Central memory CD8-positive, alpha-beta T cell (primary cell): ENCODE measurements at regions not wholly inside any gene's neighbourhood (a gene's known extent, or its start where the extent isn't known, plus 50 kb on each side); places are given as distances from the start of the nearest gene placed in this dataset.
"Not testable (repeated sequence)": the region's sequence is repeated elsewhere in the genome, so short reads cannot be mapped to it uniquely, and the experiment has no call there.

Experiments
- ATAC-seq: fragments of 150-1000 bp; cut with Tn5 transposase; replicated peaks from 2 replicates; pipeline ENCODE4 v1.10.0; 2022; ENCODE audit warnings: mild to moderate bottlenecking, moderate FRiP score, moderate number of reproducible peaks; ENCODE audit not compliant: poor library complexity, severe bottlenecking; ENCODE audit errors: extremely low read depth
- DNase-seq, 2 donors: peaks; one replicate each; pipeline ENCODE4 v3.0.0; 2021; ENCODE audit warnings: low spot score in 2 of 2
- H3K27ac Mint-ChIP-seq: one replicate; pipeline ENCODE4 v1.8.0; 2022; ENCODE audit warnings: low read depth, mild to moderate bottlenecking, moderate library complexity, mixed read lengths
- H3K27me3 Mint-ChIP-seq: one replicate; pipeline ENCODE4 v1.8.0; 2022; ENCODE audit warnings: mixed read lengths
- H3K36me3 Mint-ChIP-seq: one replicate; pipeline ENCODE4 v1.8.0; 2022; ENCODE audit warnings: mild to moderate bottlenecking, moderate library complexity, mixed read lengths; ENCODE audit not compliant: insufficient read depth
- H3K4me1 Mint-ChIP-seq: one replicate; pipeline ENCODE4 v1.8.0; 2022; ENCODE audit warnings: mixed read lengths
- H3K4me3 Mint-ChIP-seq: one replicate; pipeline ENCODE4 v1.8.0; 2022; ENCODE audit warnings: mild to moderate bottlenecking, moderate library complexity, mixed read lengths
- H3K9me3 Mint-ChIP-seq: one replicate; pipeline ENCODE4 v1.8.0; 2022; ENCODE audit warnings: mixed read lengths

- H3K27ac Mint-ChIP-seq: no peak overlapping the region
- H3K36me3 Mint-ChIP-seq: no peaks in the 10 kb centered on the region
- no peaks in the 10 kb centered on the region for H3K4me1 Mint-ChIP-seq
- H3K9me3 Mint-ChIP-seq: peaks cover 17% of the 10 kb centered on the region
- ATAC-seq (no peak), DNase-seq (no peak)
- H3K27me3 Mint-ChIP-seq: no peaks in the 10 kb centered on the region
- no peak overlapping the region for H3K4me3 Mint-ChIP-seq
Measured at GRCh38 chr13:89393758-89394304, 1722.7 kb downstream of the SLITRK5 start.

GRCh38 chr13:89401264-89401675 is 1730.1 kb downstream of the SLITRK5 start:
- H3K36me3 Mint-ChIP-seq: no peaks in the 10 kb centered on the region
- H3K27ac Mint-ChIP-seq: no peak overlapping the region
- H3K4me3 Mint-ChIP-seq: no peak overlapping the region
- no peaks in the 10 kb centered on the region for H3K27me3 Mint-ChIP-seq
- DNase-seq (no peak), ATAC-seq (no peak)
- H3K4me1 Mint-ChIP-seq: no peaks in the 10 kb centered on the region
- peaks cover 28% of the 10 kb centered on the region for H3K9me3 Mint-ChIP-seq

GRCh38 chr13:89402211-89402610 is 1731.0 kb downstream of the SLITRK5 start:
- ATAC-seq: no peak
- no peak for DNase-seq
- no peaks in the 10 kb centered on the region for H3K36me3 Mint-ChIP-seq
- H3K4me1 Mint-ChIP-seq: no peaks in the 10 kb centered on the region
- no peaks in the 10 kb centered on the region for H3K27me3 Mint-ChIP-seq
- no peak overlapping the region for H3K27ac Mint-ChIP-seq
- no peak overlapping the region for H3K4me3 Mint-ChIP-seq
- H3K9me3 Mint-ChIP-seq: peaks cover 23% of the 10 kb centered on the region

GRCh38 chr13:89406096-89406495 is 1734.9 kb downstream of the SLITRK5 start:
- ATAC-seq, DNase-seq, H3K27ac Mint-ChIP-seq, H3K36me3 Mint-ChIP-seq, H3K27me3 Mint-ChIP-seq, H3K4me1 Mint-ChIP-seq, H3K4me3 Mint-ChIP-seq: not testable (repeated sequence)
- peaks cover 19% of the 10 kb centered on the region for H3K9me3 Mint-ChIP-seq

- Mint-ChIP-seq H3K4me3 (no peak overlapping the region), H3K27me3 (no peaks in the 10 kb centered on the region), H3K9me3 (peaks cover 9% of the 10 kb centered on the region), H3K4me1 (no peaks in the 10 kb centered on the region), H3K36me3 (no peaks in the 10 kb centered on the region), H3K27ac (no peak overlapping the region)
- DNase-seq (no peak), ATAC-seq (no peak)
Measured at GRCh38 chr13:89407357-89407756, 1736.2 kb downstream of the SLITRK5 start.

GRCh38 chr13:89432997-89433396 is 1761.8 kb downstream of the SLITRK5 start:
- Mint-ChIP-seq H3K4me3 (no peak overlapping the region), H3K4me1 (no peaks in the 10 kb centered on the region), H3K9me3 (peaks cover 20% of the 10 kb centered on the region), H3K36me3 (no peaks in the 10 kb centered on the region), H3K27ac (no peak overlapping the region), H3K27me3 (no peaks in the 10 kb centered on the region)
- no peak for DNase-seq
- ATAC-seq: no peak

GRCh38 chr13:89434624-89435023 is 1763.5 kb downstream of the SLITRK5 start:
- not testable (repeated sequence) for H3K36me3 Mint-ChIP-seq, H3K4me3 Mint-ChIP-seq, H3K4me1 Mint-ChIP-seq, H3K27ac Mint-ChIP-seq, ATAC-seq, DNase-seq, H3K27me3 Mint-ChIP-seq
- peaks cover 21% of the 10 kb centered on the region for H3K9me3 Mint-ChIP-seq

GRCh38 chr13:89454681-89455080 is 1783.5 kb downstream of the SLITRK5 start:
- Mint-ChIP-seq H3K4me3 (no peak overlapping the region), H3K36me3 (no peaks in the 10 kb centered on the region), H3K27ac (no peak overlapping the region), H3K27me3 (no peaks in the 10 kb centered on the region), H3K9me3 (peaks cover 25% of the 10 kb centered on the region), H3K4me1 (no peaks in the 10 kb centered on the region)
- DNase-seq (no peak), ATAC-seq (no peak)

- Mint-ChIP-seq H3K4me3 (no peak overlapping the region), H3K27me3 (no peaks in the 10 kb centered on the region), H3K27ac (no peak overlapping the region), H3K9me3 (peaks cover 28% of the 10 kb centered on the region), H3K4me1 (no peaks in the 10 kb centered on the region), H3K36me3 (no peaks in the 10 kb centered on the region)
- ATAC-seq (no peak), DNase-seq (no peak)
Measured at GRCh38 chr13:89455225-89455624, 1784.1 kb downstream of the SLITRK5 start.

GRCh38 chr13:89455741-89456140 is 1784.6 kb downstream of the SLITRK5 start:
- DNase-seq: no peak

GRCh38 chr13:89457977-89458376 is 1786.8 kb downstream of the SLITRK5 start:
- no peaks in the 10 kb centered on the region for H3K36me3 Mint-ChIP-seq
- peaks cover 22% of the 10 kb centered on the region for H3K9me3 Mint-ChIP-seq
- no peak for DNase-seq
- H3K27me3 Mint-ChIP-seq: no peaks in the 10 kb centered on the region
- H3K4me1 Mint-ChIP-seq: no peaks in the 10 kb centered on the region
- ATAC-seq: no peak
- H3K27ac Mint-ChIP-seq: no peak overlapping the region
- no peak overlapping the region for H3K4me3 Mint-ChIP-seq

More at GRCh38 chr13:89455741-89456140, 1784.6 kb downstream of the SLITRK5 start:
- Mint-ChIP-seq H3K4me3 (no peak overlapping the region), H3K36me3 (no peaks in the 10 kb centered on the region), H3K9me3 (peaks cover 28% of the 10 kb centered on the region), H3K4me1 (no peaks in the 10 kb centered on the region), H3K27me3 (no peaks in the 10 kb centered on the region), H3K27ac (no peak overlapping the region)
- ATAC-seq: no peak

- Mint-ChIP-seq H3K27me3 (no peaks in the 10 kb centered on the region), H3K4me1 (no peaks in the 10 kb centered on the region), H3K4me3 (no peak overlapping the region), H3K27ac (no peak overlapping the region), H3K9me3 (peaks cover 22% of the 10 kb centered on the region), H3K36me3 (no peaks in the 10 kb centered on the region)
- DNase-seq: no peak
- ATAC-seq: no peak
Measured at GRCh38 chr13:89458456-89458855, 1787.3 kb downstream of the SLITRK5 start.

GRCh38 chr13:89460895-89461294 is 1789.7 kb downstream of the SLITRK5 start:
- H3K4me3 Mint-ChIP-seq, H3K27ac Mint-ChIP-seq, H3K27me3 Mint-ChIP-seq, H3K4me1 Mint-ChIP-seq, H3K36me3 Mint-ChIP-seq, ATAC-seq, DNase-seq: not testable (repeated sequence)
- peaks cover 30% of the 10 kb centered on the region for H3K9me3 Mint-ChIP-seq

- no peaks in the 10 kb centered on the region for H3K36me3 Mint-ChIP-seq
- H3K9me3 Mint-ChIP-seq: peaks cover 29% of the 10 kb centered on the region
- H3K4me1 Mint-ChIP-seq: no peaks in the 10 kb centered on the region
- ATAC-seq (no peak), DNase-seq (no peak)
- no peak overlapping the region for H3K4me3 Mint-ChIP-seq
- H3K27ac Mint-ChIP-seq: no peak overlapping the region
- no peaks in the 10 kb centered on the region for H3K27me3 Mint-ChIP-seq
Measured at GRCh38 chr13:89465366-89465765, 1794.2 kb downstream of the SLITRK5 start.
